ENCODE measurements at regions not wholly inside any gene's neighbourhood (a gene's known extent, or its start where the extent isn't known, plus 50 kb on each side); places are given as distances from the start of the nearest gene placed in this dataset.

DNA sequence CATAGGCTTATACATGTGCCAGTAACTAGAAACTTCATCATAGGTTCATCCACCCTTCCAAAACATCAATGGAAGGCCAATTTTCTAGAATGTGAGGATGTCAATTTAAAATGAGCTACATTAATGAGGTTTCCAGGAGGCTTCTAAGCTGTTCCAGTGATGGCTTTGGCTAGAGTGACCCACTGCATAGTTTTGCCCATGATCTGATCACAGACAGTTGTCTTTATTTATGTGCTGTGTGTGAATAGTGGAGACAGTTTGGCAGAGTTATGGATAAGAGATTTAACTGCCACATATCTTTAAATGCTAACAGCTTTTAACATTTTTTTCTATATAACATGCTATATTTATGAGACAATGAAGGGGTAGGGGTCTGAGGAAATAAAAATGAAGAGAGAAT is 139.0 kb upstream of the ZNF462 start:
- Histone ChIP-seq H3K4me3 (no peak overlapping the region), H3K27ac (no peak overlapping the region), H3K9me3 (no peaks in the 10 kb centered on the region), H3K4me1 (peaks cover 0 to 16% of the 10 kb centered on the region in 2 donors), H3K27me3 (no peaks in the 10 kb centered on the region), H3K36me3 (no peaks in the 10 kb centered on the region)
- no peak for DNase-seq (ENCODE audit: low spot score)
- TF ChIP-seq CTCF (IDR thresholded peaks at IDR 0.05): no peak

GRCh38 chr9:106724566-106724965 is 138.4 kb upstream of the ZNF462 start:
- peaks cover 0 to 13% of the 10 kb centered on the region in 2 donors for H3K4me1 ChIP-seq
- DNase-seq (ENCODE audit: low spot score): no peak
- no peak overlapping the region for H3K27ac ChIP-seq
- no peaks in the 10 kb centered on the region for H3K27me3 ChIP-seq
- TF ChIP-seq CTCF (IDR thresholded peaks at IDR 0.05): no peak
- no peaks in the 10 kb centered on the region for H3K36me3 ChIP-seq
- H3K9me3 ChIP-seq: no peaks in the 10 kb centered on the region
- H3K4me3 ChIP-seq: no peak overlapping the region

DNA sequence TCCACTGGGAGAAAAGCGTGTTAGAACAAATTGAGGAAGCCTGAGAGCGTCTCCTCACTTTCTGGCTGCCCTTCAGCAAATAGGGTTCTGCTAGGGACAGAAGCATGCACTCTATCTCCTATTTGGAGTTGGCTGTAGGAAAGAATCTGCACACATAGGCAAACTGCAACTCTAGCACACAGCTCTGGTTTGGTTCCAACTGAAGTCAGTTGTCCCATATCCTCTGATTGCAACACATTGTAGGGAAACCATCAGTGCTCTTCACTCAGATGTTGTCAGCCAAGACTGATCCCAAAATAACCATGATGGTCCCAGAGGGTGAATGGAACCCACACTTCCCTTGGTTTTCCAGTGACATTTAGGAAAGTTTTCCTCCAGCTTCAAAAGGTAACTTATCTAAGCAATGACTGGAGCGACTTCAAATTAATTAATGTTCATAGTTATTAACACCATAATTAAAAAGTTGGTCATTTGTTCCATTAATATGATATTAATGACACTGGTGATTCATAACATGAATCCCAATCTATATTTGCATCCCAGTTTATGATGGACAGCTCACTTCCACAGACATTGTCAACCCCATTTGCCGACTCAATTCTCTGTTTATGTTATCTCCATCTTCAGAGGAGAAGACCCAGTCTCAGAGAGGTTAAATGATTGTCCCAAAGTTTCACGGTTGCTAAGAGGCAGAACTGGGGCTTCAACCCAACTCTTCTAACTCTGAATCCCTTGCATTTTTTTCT is 136.7 kb upstream of the ZNF462 start:
- no peak overlapping the region for H3K4me3 ChIP-seq
- no peak for DNase-seq (ENCODE audit: low spot score)
- H3K9me3 ChIP-seq: no peaks in the 10 kb centered on the region
- H3K27me3 ChIP-seq: no peaks in the 10 kb centered on the region
- H3K27ac ChIP-seq: peak overlapping the region in 1 of 2 donors; percentile 14
- H3K4me1 ChIP-seq: peaks cover 0 to 13% of the 10 kb centered on the region in 2 donors
- TF ChIP-seq CTCF (IDR thresholded peaks at IDR 0.05): no peak
- no peaks in the 10 kb centered on the region for H3K36me3 ChIP-seq

DNA sequence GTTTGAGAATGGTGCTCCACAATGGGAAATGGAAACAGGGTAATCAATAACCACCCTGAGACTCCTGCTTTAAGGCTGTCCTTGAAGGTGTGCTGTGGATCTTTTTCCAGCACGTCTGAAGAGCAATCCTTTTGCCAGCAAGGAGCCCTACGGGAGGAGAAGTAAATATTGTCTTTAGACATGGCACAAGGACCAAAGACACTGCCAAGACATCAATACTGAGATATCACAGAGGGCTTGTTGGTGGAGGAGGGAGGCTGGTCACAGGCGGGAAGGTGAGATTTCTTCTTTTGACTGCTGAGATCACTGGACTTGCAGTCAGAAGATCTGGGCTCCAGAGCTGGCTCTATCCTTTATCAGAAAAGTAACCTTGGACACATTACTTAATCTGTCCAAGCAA is 135.0 kb upstream of the ZNF462 start:
- H3K4me3 ChIP-seq: no peak overlapping the region
- no peaks in the 10 kb centered on the region for H3K36me3 ChIP-seq
- no peak for DNase-seq (ENCODE audit: low spot score)
- H3K4me1 ChIP-seq: peaks cover 0 to 13% of the 10 kb centered on the region in 2 donors
- peak overlapping the region in 1 of 2 donors; percentile 74 for H3K27ac ChIP-seq
- TF ChIP-seq CTCF (IDR thresholded peaks at IDR 0.05): no peak
- no peaks in the 10 kb centered on the region for H3K9me3 ChIP-seq
- no peaks in the 10 kb centered on the region for H3K27me3 ChIP-seq

DNA sequence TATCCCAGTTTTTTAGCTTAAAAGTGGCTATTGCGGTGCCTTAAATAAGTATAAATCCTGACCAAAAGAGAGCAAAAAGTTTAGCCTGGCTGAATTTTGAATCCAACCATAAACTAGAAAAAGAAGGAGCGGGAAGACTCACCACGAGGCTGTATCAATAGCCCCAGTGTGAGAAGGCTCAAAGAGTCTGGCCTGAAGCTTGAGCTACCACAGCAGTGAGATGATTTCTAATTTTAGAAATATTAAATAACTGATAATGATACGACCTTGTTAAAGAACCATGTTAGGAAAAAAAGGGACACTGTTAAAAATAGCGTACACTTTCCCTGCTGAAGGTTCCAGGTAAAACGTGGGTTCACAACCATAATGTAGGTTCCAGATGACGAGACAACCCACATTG is 134.1 kb upstream of the ZNF462 start:
- no peak for TF ChIP-seq CTCF (IDR thresholded peaks at IDR 0.05)
- Histone ChIP-seq H3K4me3 (no peak overlapping the region), H3K4me1 (peaks cover 0 to 13% of the 10 kb centered on the region in 2 donors), H3K9me3 (no peaks in the 10 kb centered on the region), H3K36me3 (no peaks in the 10 kb centered on the region), H3K27me3 (no peaks in the 10 kb centered on the region), H3K27ac (peak overlapping the region; percentile 38 to 74)
- DNase-seq (ENCODE audit: low spot score): no peak

- TF ChIP-seq CTCF (IDR thresholded peaks at IDR 0.05): no peak
- Histone ChIP-seq H3K27ac (no peak overlapping the region), H3K9me3 (no peaks in the 10 kb centered on the region), H3K27me3 (no peaks in the 10 kb centered on the region), H3K36me3 (no peaks in the 10 kb centered on the region), H3K4me3 (no peak overlapping the region), H3K4me1 (peaks cover 0 to 7% of the 10 kb centered on the region in 2 donors)
- no peak for DNase-seq (ENCODE audit: low spot score)
Measured at GRCh38 chr9:106731910-106732309, 131.1 kb upstream of the ZNF462 start.

All from right atrium auricular region (tissue), 2 donors.